ENCODE measurements at regions not wholly inside any gene's neighbourhood (a gene's known extent, or its start where the extent isn't known, plus 50 kb on each side); places are given as distances from the start of the nearest gene placed in this dataset.
A peak's percentile ranks its signal among the peaks of the same experiment; 100 is the strongest.
"Not testable (repeated sequence)": the region's sequence is repeated elsewhere in the genome, so short reads cannot be mapped to it uniquely, and the experiment has no call there.

DNA sequence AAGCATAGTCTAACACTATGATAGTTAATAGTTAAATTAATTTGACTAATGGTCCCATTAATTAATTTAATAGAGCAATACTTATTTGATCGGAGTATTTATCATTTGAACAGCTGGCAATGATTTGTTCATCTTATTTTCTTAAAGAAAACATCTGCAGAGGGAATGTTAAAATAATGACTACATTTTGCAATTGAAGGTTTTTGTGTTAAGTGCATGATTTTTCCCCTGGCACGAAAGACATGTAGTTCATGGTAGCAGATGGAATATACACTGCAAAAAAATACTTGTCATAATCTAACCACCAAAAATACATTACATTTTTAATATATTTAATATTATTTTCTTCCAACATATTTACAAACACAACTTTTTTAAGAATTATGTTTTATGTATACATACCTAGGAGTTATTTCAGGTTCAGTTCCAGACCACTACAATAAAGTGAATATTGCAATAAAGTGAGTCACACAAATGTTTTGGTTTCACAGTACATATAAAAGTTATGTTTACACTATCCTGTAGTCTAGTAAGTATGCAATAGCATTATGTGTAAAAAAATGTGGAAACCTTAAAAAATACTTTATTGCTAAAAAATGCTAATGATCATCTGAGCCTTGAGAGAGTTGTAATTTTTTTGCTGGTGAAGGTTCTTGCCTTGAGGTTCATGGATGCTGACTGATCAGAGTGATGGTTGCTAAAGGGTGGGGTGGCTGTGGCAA is 292.6 kb upstream of the DAB2 start:
- no peak for DNase-seq

DNA sequence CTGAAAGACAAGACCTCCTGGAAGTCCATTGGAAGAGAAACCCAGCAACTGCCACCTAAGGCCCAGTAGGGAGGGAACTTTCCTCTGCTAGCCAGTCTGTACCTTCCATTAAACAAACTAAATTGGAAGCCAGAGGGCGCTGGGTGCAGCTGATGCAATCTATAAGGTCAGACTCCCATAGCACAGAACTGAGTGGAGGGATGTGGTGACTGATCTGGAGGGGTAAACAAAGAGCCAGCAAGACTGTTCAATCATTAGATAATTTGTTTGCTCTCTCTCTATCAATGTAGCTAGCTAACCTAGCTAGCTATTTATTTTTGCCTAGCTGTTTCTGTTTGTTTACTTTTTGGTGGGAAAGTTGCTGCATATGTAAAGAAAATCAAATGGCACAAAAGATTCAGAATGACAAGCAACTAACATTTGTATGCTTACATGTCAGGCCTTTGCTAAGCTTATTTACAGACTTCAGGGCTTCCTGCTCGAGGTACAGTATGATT is 291.8 kb upstream of the DAB2 start:
- no peak for DNase-seq

DNA sequence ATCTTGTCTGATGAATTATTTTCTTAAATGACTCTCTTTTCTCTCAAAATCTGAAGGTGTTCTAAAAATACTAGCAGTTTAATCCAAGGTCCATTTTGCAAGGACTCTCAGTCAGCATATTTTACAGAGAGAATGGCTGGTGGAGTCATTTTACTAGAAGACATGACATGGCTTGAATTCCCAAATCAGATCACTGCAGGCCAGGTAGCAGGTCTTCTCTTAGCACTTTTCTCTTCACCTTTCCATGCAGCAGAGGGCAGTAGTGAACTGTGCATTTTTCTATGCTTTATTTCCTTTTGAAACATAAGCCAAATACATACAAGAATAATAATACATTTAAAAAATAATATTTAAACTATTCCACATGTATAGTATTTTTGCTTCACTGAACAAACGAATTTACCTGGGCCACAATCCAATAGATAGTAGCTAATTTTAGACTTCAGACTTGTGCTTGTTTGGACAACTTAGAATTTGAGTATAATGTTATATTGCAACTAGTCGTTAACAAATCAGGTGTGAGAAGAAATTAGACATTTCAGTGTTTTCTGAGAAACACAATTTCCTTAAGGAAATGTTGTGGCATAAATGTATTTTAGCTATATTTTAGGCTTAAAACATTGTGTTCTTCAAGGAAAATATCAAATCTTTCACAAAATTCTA is 289.4 kb upstream of the DAB2 start:
- peak; percentile 7 for DNase-seq

- no peak for DNase-seq
Measured at GRCh38 chr5:39713250-39713916, 288.6 kb upstream of the DAB2 start.

GRCh38 chr5:39712316-39713249 is 287.8 kb upstream of the DAB2 start:
- no peak for DNase-seq

DNA sequence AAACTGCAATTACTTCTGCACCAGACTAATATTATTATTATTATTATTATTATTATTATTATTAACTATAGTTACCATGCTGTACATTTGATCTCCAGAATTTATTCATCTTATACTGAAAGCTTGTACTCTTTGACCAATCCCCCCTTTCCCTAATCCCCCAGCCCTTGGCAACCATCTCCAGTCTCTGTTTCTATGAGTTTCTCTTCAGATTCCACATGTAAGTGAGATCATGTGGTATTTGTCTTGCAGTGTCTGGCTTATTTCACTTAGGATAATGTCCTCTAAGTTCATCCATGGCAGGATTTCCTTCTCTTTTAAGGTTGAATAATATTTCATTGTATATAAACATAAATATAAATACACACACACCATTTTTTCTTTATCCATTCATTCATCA is 287.0 kb upstream of the DAB2 start:
- DNase-seq: no peak

- DNase-seq: no peak
Measured at GRCh38 chr5:39709032-39709431, 284.3 kb upstream of the DAB2 start.

DNA sequence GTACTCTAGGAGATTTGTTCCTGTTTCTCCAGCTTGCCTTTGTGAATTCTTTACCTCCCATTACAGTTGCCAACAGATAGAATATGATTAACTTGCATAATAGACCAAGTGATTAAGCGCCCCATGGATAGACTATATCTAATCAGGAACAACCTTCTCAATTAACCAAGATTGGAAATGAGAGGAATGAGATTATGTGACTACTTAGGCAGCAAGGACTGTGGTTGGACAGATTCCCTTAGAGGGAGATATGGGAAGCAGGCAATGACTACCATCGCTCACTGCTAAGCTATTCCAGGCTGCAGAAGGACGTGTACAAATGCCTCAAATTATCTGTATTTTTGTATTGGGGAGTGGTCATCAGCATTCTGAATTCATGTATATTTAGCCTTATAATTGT is 278.1 kb upstream of the DAB2 start:
- no peak for DNase-seq

- no peak for DNase-seq
Measured at GRCh38 chr5:39700523-39700922, 275.7 kb upstream of the DAB2 start.

DNA sequence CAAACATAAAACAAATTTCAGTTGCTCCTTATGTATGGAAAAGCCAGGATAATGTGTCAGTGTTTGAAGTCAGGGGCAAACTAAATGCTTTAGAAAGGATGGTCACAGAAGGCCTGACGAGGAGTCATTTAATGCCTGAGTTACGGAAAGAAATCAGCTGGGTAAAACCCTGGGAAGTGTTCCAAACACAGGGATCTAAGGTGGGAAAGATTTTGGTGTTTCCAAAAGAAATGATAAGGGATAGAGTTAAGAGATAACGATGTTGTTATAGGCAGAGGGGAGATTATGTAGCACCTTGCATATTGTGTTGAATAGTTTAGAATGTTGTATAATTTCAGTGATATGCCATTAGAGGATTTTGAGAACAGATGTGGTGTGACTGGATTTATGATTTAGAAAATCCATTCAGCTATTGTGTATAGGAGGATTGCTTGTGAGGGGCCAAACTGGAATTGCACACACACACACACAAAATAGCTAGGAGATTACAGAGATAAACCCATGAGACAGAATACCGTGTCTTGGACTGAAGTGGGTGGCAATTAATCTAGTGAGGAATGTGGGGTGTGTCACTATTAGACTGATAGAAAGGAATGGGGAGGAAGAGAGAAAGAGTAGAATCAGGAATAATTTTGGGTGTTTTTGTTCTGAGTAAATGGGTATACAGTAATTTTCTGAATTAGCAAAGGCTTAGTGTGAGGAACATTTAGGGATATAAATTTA is 274.2 kb upstream of the DAB2 start:
- DNase-seq: no peak

- DNase-seq: no peak
Measured at GRCh38 chr5:39697881-39698280, 273.1 kb upstream of the DAB2 start.

DNA sequence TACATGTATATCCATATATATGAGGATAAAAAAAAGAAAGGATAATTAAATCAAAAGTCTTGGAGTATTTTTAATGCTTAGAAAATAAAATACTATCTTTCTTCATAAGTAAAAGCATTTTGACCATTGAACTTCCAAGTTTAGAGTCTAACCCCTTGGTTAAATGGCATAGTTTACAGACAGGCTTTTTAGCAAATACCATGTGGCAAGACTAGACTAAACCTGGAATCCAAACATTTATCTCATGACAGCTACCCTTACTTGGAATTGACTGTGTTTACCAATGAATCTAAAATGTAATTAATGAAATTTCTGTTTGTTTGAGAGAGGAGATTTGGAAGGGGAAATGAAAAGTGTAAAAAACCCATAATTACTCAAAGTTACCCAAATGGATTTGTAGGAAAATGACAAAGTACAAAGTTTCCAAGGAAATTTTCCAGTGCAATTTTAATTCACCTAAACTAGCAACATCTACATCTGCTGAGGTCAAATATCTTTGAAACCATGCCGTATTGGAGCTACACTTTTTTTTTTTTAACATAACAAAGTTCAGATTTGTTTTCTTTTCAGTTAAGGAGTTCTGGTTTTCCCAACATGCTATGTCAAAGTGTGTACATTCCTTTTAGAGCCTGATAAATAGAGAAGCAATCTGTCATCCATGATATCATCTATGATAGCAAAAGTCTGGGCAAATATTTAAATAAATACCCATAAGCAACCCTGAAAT is 272.1 kb upstream of the DAB2 start:
- DNase-seq: no peak

GRCh38 chr5:39691993-39692392 is 267.2 kb upstream of the DAB2 start:
- DNase-seq: no peak

- DNase-seq: no peak
Measured at GRCh38 chr5:39691136-39691535, 266.4 kb upstream of the DAB2 start.

DNA sequence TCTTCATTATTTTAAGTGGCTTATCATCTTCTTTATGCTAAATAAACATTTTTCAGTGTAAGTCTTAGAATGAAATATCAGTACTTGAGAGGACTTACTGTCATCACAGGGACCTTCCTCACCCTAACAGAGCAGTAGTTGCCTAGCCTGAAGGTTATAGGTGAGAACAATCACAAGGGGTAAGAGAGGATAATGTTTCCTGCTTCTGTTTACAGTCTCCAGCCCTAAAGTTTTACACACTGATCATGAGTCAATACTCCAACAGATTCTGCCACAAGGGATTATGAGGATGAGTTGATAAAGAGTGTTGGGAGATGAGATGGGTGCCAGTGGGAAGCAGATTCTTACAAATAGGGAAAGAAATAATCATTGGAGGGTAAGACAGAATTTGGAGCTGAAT is 265.1 kb upstream of the DAB2 start:
- DNase-seq: no peak

GRCh38 chr5:39687924-39688323 is 263.1 kb upstream of the DAB2 start:
- DNase-seq: not testable (repeated sequence)

DNA sequence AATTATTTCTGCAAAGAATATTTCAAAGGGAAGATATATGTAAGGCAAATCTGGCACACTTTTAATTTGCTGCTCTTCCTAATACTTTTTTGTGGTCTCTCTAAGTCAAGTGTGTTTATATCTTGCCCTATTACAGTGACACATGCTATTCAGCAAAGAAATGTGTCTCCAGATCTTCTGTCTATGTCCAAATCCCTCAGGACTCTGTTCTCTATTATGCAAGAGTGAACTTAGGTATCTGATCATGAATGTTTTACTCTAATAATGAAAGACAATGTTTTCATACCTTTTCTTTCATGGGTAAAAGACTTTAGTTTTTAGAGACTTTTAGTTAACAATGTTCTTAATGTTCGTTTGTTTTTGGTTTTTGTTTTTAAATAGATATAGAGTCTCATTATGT is 255.4 kb upstream of the DAB2 start:
- DNase-seq: no peak

DNA sequence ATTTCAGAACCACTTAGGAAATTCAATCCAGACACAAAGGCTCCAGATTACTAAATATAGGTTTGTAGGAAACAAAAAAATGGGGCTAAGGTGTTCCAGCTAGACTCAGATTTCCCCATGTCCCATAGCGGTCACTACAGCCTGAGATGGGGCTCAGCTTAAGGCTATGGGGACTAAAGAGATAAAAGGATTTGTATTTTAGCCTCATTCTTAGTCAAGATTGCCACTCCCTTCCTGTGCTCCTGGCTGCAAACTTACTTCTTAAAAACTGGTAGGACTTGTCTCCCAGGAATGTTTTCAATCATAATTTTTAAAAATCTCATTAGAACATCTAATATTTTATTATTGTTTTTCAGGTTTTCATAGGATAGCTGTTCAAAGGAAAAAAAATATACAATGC is 253.8 kb upstream of the DAB2 start:
- no peak for DNase-seq

GRCh38 chr5:39675676-39676075 is 250.9 kb upstream of the DAB2 start:
- DNase-seq: no peak

DNA sequence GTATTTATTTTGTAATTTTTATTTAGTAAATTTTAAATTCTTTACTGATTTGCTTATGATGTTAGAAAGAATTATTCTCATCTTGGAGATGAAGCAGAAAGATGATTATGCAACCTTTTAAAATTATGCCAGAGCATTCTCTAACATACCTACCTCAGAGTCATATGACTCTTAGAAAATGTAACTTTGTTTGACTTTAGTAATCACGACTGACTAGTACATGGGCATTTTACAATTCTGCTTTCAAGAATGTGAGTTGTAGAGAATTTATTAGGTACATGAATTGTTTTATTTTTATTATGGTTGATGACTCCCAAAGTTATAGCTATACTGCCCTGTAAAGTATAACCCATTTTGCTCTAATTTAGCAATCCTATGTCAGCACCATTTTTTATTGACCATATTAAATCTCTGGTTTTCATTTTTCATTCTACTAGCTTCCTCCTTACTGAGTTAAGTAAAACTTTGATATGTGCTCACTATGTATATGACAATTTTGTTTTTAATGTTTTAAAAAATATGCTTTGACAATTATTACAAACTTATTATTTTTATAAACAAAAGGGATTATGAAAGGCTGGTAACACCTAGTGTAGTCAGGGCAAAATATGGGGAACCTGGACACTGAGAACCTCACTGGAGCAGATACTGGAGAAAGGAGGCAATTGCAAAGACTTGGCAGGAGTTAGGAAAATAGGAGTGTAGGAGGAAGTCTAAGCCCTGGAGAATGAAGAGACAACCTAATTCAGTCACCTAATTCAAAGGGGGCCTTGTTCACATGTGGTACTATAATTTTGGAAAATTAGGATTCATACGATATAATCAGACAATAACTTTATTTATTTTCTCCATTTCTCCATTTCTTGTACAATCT is 249.7 kb upstream of the DAB2 start:
- no peak for DNase-seq

DNA sequence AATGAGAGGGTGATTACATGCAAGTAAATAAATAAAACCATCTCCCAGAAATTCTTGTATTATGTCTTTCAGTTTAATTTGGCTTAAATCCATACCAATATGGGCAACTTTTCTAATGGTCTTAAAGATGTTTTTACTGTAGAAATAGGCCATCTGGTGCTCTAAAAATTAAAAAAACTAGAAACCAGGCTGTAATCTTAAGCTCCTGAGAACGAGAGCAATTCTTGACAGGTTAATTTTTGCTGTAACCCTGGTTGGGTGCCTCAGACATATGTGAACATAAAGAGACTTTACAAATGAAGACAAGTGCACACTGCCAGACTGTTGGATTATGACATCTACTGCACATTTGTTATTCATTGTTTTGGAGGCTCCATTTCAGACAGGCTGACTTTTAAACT is 246.8 kb upstream of the DAB2 start:
- no peak for DNase-seq
